Suppressor macrophage (primary cell): ENCODE measurements at regions not wholly inside any gene's neighbourhood (a gene's known extent, or its start where the extent isn't known, plus 50 kb on each side); places are given as distances from the start of the nearest gene placed in this dataset.
"Not testable (repeated sequence)": the region's sequence is repeated elsewhere in the genome, so short reads cannot be mapped to it uniquely, and the experiment has no call there.

ENCODE experiments used
- DNase-seq, 4 experiments: peaks; one replicate each; pipeline ENCODE4 v3.0.0-alpha.2; 2020 to 2022

- no peak for DNase-seq
Observed at GRCh38 chr15:96837241-96837970, 506.9 kb downstream of the NR2F2 start.

- DNase-seq = no peak
Observed at GRCh38 chr15:96838081-96838480, 507.6 kb downstream of the NR2F2 start.

GRCh38 chr15:96849271-96849900 lies 518.9 kb downstream of the NR2F2 start:
- DNase-seq = no peak

DNA sequence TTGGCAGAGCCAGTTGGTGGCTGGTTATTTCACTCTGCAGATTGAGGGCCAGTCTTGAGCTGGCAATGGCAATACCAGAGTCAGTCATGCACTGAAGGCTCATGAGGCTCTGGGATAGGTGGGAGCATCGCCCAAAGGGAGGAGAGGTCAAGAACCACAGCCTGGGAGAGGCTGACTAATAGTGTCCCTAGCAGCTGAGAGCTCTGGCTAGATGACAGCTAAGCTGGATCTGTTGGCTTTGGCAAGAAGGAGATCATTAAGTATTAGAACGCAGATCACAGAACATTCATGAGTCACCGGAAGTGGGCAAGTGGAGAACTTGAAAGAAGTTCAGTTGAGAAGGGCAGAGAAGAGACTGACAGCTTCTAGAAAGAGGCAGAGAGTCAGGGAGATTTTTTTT lies 521.1 kb downstream of the NR2F2 start:
- DNase-seq = no peak

GRCh38 chr15:96858694-96859093 lies 528.2 kb downstream of the NR2F2 start:
- DNase-seq = no peak

- no peak for DNase-seq
Observed at GRCh38 chr15:96860741-96861140, 530.2 kb downstream of the NR2F2 start.

DNA sequence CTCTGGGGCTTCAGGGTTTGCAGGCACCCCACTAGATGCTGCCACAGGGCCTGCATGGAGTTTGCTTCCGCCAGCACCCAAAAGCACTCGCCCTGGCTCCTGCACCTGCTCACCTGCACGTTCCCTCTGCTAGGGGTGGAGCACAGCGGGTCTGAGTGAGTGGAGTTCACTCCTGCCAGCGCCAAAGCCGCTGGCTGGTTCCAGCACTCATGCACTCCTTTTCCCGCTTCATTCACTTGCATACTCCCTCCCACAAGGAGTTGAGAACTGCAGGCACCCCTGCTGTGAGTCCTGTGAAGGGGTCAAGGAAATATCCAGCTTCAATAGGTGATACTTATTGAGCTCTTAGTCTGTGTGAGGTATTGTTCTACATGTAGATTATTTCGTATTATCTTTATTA lies 537.5 kb downstream of the NR2F2 start:
- DNase-seq = no peak

GRCh38 chr15:96869122-96869521 lies 538.6 kb downstream of the NR2F2 start:
- no peak for DNase-seq

GRCh38 chr15:96869790-96870189 lies 539.3 kb downstream of the NR2F2 start:
- DNase-seq = no peak

DNA sequence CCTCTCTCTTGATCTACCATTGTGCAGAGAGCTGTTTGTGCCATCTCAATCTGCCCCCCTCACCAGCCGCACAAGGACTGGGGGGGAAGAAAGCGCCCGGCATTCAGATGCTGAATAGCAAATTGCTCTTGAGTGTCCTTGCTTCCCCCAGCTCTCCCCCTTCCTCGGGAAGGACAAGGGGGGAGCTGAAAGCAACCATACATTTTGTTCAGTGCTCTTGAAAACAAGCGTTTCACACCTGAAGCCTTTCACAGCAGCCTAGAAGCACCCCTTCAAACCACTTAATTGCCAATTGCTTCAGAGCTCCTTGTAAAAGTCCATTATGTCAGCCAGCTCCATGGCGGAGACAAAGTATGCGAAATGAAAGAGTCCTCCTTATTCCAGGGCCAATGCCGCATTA lies 540.1 kb downstream of the NR2F2 start:
- DNase-seq = no peak

DNA sequence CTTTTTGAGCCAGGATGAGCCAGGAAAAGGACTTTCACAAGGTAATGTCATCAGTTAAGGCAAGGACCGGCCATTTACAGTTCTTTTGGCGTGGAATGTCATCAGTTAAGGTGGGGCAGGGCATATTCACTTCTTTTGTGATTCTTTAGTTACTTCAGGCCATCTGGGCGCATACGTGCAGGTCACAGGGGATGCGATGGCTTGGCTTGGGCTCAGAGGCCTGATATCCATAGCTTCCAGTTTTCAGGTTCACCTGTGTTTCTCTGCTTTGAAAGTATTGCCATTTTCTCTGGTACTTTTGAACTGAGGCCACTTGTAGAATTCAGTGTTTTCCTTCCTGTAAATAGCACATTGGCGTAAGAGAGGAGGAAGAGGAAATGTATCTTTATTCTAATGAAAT lies 546.9 kb downstream of the NR2F2 start:
- DNase-seq = not testable (repeated sequence)

DNA sequence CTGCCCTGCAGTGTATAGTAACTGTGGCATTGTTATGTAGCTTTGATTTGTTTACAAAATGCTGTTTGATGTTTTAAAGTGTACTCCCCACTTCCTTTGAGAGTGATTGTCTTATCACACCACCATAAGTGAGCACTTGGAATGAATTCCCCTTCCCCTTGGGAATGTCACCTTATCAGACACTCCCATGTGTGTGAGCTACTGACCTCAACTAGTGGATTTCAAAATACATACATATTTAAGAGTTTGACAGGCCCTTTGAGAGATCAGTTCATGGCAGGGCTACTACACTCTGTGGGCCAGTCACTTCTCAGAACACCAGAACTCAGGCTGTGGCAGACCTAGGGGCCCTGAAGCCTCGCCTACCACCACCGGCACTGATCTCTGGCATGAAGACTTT lies 547.6 kb downstream of the NR2F2 start:
- no peak for DNase-seq

DNA sequence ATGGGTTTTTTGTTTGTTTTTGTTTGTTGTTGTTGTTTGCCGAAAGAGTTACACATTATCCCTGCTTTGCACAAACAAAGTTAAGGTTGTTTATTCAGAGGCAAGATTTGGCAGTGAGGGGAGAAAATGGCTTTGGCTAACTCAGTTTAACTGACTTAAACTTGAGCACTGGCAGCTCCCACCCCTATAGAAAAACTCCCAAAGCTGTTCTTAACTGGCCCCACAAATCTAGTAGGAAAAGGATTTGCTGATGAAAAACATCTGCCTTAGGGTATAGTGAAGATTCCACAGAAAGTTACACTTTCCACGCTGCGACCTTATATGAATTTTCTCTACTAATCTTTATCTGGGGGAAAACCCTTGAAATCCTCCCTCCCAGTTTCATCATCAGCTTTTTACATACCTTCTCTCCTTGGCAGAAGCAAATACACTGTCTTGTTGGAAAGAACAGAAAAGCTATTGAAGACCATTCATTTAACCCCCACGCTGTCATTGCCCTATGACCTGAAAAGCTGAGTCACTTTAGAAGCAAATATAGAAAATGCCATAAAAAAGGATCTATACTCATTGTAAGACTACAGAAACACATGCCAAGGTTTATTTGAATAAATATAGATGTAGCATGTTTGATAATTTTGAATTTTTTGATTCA lies 551.7 kb downstream of the NR2F2 start:
- no peak for DNase-seq

DNA sequence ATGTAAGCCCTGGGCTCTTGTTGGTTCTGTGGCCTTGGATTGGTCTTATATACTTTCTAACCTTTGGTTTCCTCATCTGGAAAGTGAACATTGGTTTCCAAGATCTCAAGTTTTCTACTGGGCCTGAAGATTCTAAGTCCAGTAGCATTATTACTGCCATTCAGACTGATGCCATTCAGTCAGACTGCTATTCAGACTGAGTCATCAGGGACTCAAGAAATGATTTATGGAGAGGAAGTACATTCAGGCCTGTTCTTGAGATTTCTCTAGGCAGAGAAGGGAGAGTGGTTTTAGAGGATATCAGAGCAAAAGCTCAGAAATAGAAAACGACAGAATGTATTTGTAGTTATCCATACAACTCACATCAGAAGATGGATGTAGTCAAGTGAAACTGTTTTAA lies 557.2 kb downstream of the NR2F2 start:
- DNase-seq = no peak

GRCh38 chr15:96888764-96889163 lies 558.3 kb downstream of the NR2F2 start:
- no peak for DNase-seq

DNA sequence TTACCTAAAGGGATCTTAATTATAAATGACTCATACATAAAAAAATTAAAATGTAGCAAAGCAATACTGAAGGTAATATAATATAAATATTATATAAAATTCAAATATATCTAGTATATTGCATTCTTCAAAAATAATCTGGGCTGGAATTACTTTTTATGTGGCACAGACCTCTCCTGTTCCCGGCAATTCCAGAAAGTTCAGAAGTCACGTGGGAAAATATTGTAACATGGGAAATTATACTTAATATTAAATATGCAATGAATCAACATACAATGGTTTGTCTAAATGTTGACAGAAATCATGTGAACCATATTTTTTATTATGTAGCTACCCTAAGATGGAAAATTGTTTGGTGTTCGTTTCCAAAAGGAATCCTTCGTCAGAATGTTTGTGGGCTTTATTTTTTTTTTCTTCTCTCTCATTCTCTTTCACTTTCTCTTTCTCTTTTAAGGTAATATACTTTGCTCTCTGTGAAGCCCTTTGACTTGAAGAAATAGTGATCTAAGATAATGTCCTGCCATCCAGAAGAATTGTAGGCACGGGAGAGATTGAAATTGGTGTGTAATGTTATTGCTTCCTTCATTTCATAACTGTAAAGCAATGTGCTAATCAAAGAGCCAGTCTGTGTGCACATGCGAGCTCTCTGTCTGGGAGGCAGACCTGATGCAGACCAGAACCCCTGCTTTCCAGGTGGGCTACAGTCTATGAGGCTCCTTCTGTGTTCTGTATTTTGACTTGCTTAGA lies 559.4 kb downstream of the NR2F2 start:
- DNase-seq = no peak

DNA sequence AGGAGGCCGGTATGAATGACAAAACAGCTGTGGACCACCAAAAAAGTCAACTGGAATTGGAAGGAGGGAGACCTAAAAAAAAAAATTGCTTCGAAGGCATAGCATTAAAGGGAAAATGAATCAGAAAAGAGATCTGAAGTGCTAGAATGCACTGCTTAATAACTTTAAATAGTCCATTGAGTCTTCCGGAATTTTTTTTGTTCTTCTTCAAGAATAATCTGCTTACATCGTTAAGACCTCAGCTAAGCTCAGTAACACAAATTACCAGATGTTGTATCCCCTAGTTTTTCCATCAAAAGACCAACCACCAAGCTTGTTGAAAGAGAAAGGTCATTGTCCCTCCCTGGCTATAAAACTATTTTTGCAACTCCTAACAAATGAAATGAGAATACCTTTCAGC lies 560.5 kb downstream of the NR2F2 start:
- DNase-seq = no peak

DNA sequence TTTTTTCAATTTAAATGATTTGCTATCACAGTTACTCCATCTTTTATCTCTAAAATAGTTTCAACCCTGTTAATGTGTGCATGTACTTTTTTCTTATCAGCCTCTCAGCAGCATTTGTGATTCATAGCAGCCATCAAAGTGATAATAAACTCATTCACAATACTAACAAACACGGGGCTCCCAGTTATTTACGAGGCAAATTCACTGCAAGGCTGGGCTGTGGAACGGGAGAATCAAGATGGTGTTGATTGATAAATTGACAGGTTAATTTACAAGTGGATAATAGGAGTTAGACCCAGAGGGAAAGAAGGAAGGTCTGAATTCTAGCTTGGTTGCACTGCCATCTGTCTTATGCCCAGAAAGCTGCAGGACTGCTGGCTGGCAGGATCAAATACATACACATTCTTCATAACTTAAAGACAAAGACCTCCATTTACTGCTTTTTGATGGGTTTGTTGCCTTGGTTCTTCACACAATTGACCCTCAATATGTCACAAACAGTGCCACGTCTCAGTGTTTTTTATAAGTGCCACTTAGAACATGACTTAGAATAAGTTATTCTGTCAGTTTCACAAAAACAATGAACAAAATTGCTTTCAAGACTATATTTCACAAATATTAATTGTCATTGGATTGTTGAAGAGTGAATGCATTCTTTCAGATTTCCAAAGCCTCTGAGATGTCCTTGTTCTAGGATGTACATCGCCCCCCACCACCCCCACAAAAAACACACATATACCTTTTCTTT lies 562.8 kb downstream of the NR2F2 start:
- DNase-seq = peak; percentile 13 to 38 (median 23)

DNA sequence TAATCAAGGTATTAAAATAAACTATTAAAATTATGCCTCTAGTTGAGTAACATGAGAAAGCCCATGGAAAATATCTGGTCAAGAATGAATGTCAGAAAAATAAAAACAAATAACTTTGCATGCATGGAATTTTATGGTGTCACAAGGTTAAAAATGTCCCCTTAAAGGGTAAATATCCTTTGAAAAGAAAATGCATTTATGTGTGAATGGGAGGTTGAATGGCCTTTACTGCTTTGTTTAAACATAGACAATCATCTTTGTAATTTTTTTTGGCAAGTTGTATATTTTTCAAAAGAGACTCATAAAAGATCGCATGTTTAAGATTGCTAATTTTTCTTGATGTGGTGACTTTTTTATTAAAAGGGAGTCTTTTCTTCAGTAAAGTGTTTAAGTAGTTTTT lies 564.2 kb downstream of the NR2F2 start:
- no peak for DNase-seq

DNA sequence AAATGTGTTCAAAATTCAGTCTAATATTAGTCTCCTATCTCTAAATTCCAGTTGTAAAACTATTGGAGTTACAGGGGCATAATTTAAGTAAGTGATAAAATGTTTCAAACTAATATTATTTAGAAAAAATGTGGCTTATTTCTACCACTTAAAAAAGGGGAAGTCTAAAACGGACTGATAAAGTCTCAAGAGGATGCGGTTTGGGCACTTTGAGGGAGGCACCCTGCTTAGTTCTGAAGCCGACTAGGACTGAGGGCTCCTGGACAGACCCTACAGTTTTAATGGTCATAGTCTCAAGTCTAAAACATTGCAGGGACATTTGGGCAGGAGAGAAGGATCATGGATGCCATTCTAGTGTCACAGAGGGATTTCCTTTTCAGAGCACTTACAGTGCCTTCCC lies 566.3 kb downstream of the NR2F2 start:
- DNase-seq = peak in 1 of 4 experiments; percentile 2

GRCh38 chr15:96914081-96914480 lies 583.6 kb downstream of the NR2F2 start:
- no peak for DNase-seq

- DNase-seq = no peak
Observed at GRCh38 chr15:96916750-96917149, 586.2 kb downstream of the NR2F2 start.

DNA sequence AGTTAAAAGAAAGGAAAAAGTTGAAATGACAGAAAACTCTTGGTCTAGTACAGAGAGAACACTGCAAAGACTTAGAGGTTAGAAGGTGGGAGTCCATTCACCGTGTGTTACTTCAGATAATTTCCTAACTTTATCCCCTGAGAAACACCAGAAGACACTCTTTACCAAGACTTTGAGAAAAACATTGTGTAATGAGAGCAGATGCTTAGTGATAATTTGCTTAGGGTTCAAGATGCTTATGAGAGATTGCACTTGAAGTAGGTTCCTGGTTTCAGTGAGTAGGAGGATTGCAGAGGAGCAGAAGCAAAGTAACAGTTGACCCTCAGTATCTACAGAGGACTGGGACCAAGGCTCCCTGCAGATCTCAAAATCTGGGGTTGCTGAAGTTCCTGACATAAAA lies 594.1 kb downstream of the NR2F2 start:
- no peak for DNase-seq
